Loucy (cell line): ENCODE measurements at regions not wholly inside any gene's neighbourhood (a gene's known extent, or its start where the extent isn't known, plus 50 kb on each side); places are given as distances from the start of the nearest gene placed in this dataset.

ENCODE experiments used
- H2AFZ ChIP-seq: fragments of 200-600 bp; sonication (generic); 2 replicates; pipeline ENCODE4 v1.6.0; 2016; ENCODE audit warnings: antibody characterized with exemption, mild to moderate bottlenecking, low read length, moderate library complexity
- H3F3A ChIP-seq: fragments of 200-600 bp; 2 replicates; pipeline ENCODE4 v1.6.0; 2016; ENCODE audit warnings: antibody characterized with exemption, low read depth, mild to moderate bottlenecking
- H3K27me3 ChIP-seq: fragments of 200-600 bp; sonication (generic); 2 replicates; pipeline ENCODE4 v1.6.1; 2014; ENCODE audit warnings: low read length, mild to moderate bottlenecking; ENCODE audit not compliant: insufficient read depth, poor library complexity, severe bottlenecking
- H3K36me3 ChIP-seq: fragments of 200-600 bp; sonication (generic); 2 replicates; pipeline ENCODE4 v1.6.1; 2016; ENCODE audit warnings: low read length; ENCODE audit not compliant: insufficient read depth
- H3K4me1 ChIP-seq: fragments of 200-600 bp; sonication (generic); 2 replicates; pipeline ENCODE4 v1.5.1; 2014; ENCODE audit warnings: low read length, mild to moderate bottlenecking; ENCODE audit not compliant: insufficient read depth, poor library complexity, severe bottlenecking
- H3K4me2 ChIP-seq: fragments of 200-600 bp; sonication (generic); 2 replicates; pipeline ENCODE4 v1.6.0; 2014; ENCODE audit warnings: antibody characterized with exemption, low read length, low read depth, mild to moderate bottlenecking; ENCODE audit not compliant: poor library complexity, severe bottlenecking
- H3K4me3 ChIP-seq: fragments of 200-600 bp; sonication (generic); 2 replicates; pipeline ENCODE4 v1.5.1; 2014; ENCODE audit warnings: low read length, mild to moderate bottlenecking, mixed read lengths; ENCODE audit not compliant: poor library complexity, severe bottlenecking
- H3K79me2 ChIP-seq: fragments of 200-600 bp; sonication (generic); 2 replicates; pipeline ENCODE4 v1.6.1; 2014; ENCODE audit warnings: low read length; ENCODE audit not compliant: insufficient read depth
- H3K9ac ChIP-seq: fragments of 200-600 bp; sonication (generic); 2 replicates; pipeline ENCODE4 v1.6.0; 2014; ENCODE audit warnings: mild to moderate bottlenecking, low read depth, low read length, moderate library complexity; ENCODE audit not compliant: poor library complexity, severe bottlenecking
- H3K9me2 ChIP-seq: fragments of 200-600 bp; sonication (generic); replicated peaks from 2 replicates; pipeline ENCODE4 v1.6.1; 2016; ENCODE audit warnings: low read depth, low read length, mixed read lengths
- H3K9me3 ChIP-seq: fragments of 200-600 bp; sonication (generic); 2 replicates; pipeline ENCODE4 v1.6.1; 2014; ENCODE audit warnings: mild to moderate bottlenecking, antibody characterized with exemption, low read length, low read depth; ENCODE audit not compliant: insufficient read depth
- H4K20me1 ChIP-seq: fragments of 200-600 bp; sonication (generic); 2 replicates; pipeline ENCODE4 v1.6.0; 2014; ENCODE audit warnings: antibody characterized with exemption, low read length, mild to moderate bottlenecking; ENCODE audit not compliant: insufficient read depth, poor library complexity, severe bottlenecking
- EZH2phosphoT487 ChIP-seq: fragments of 200-600 bp; IDR thresholded peaks from 2 replicates; pipeline ENCODE4 v1.6.1; 2018; ENCODE audit warnings: antibody characterized with exemption, mild to moderate bottlenecking, moderate library complexity, borderline replicate concordance
- TF ChIP-seq, protein P1 (sequence below): fragments of 200-600 bp; sonication (generic); conservative IDR thresholded peaks from 2 replicates; pipeline ENCODE4 v1.5.1; 2014; ENCODE audit warnings: mild to moderate bottlenecking, antibody characterized with exemption, low read length

GRCh38 chr4:26110493-26110892 lies 196.5 kb downstream of the SMIM20 start:
- no peaks in the 10 kb centered on the region for H3F3A ChIP-seq
- no peaks in the 10 kb centered on the region for H3K36me3 ChIP-seq
- H3K4me1 ChIP-seq = no peaks in the 10 kb centered on the region
- no peaks in the 10 kb centered on the region for H3K79me2 ChIP-seq
- H3K9me2 ChIP-seq = no peaks in the 10 kb centered on the region
- no peak overlapping the region for H3K4me3 ChIP-seq
- H4K20me1 ChIP-seq = no peaks in the 10 kb centered on the region
- H2AFZ ChIP-seq = no peak overlapping the region
- peaks cover 7% of the 10 kb centered on the region; the same call in 1 of the 2 replicates for H3K9me3 ChIP-seq
- H3K27me3 ChIP-seq = peaks cover 9% of the 10 kb centered on the region
- no peak for TF ChIP-seq EZH2phosphoT487
- TF ChIP-seq, protein P1, sequence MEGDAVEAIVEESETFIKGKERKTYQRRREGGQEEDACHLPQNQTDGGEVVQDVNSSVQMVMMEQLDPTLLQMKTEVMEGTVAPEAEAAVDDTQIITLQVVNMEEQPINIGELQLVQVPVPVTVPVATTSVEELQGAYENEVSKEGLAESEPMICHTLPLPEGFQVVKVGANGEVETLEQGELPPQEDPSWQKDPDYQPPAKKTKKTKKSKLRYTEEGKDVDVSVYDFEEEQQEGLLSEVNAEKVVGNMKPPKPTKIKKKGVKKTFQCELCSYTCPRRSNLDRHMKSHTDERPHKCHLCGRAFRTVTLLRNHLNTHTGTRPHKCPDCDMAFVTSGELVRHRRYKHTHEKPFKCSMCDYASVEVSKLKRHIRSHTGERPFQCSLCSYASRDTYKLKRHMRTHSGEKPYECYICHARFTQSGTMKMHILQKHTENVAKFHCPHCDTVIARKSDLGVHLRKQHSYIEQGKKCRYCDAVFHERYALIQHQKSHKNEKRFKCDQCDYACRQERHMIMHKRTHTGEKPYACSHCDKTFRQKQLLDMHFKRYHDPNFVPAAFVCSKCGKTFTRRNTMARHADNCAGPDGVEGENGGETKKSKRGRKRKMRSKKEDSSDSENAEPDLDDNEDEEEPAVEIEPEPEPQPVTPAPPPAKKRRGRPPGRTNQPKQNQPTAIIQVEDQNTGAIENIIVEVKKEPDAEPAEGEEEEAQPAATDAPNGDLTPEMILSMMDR = no peak
- H3K9ac ChIP-seq = no peak overlapping the region
- H3K4me2 ChIP-seq = no peak overlapping the region

GRCh38 chr4:26113339-26113940 lies 199.4 kb downstream of the SMIM20 start:
- no peaks in the 10 kb centered on the region for H3K4me1 ChIP-seq
- H3K4me2 ChIP-seq = no peak overlapping the region
- no peak overlapping the region for H2AFZ ChIP-seq
- TF ChIP-seq EZH2phosphoT487 = no peak
- TF ChIP-seq, protein P1 = no peak
- no peaks in the 10 kb centered on the region for H3K9me2 ChIP-seq
- no peaks in the 10 kb centered on the region for H4K20me1 ChIP-seq
- H3F3A ChIP-seq = no peaks in the 10 kb centered on the region
- no peaks in the 10 kb centered on the region for H3K36me3 ChIP-seq
- H3K4me3 ChIP-seq = no peak overlapping the region
- H3K9ac ChIP-seq = no peak overlapping the region
- H3K79me2 ChIP-seq = no peaks in the 10 kb centered on the region
- peaks cover 7% of the 10 kb centered on the region; the same call in 1 of the 2 replicates for H3K9me3 ChIP-seq
- peaks cover 9% of the 10 kb centered on the region for H3K27me3 ChIP-seq

GRCh38 chr4:26116057-26116456 lies 202.0 kb downstream of the SMIM20 start:
- no peak overlapping the region for H3K9ac ChIP-seq
- H3K27me3 ChIP-seq = peaks cover 9% of the 10 kb centered on the region
- H3K9me3 ChIP-seq = peaks cover 7% of the 10 kb centered on the region; the same call in 1 of the 2 replicates
- no peak overlapping the region for H3K4me3 ChIP-seq
- H3K36me3 ChIP-seq = no peaks in the 10 kb centered on the region
- H3K4me2 ChIP-seq = no peak overlapping the region
- no peak overlapping the region for H2AFZ ChIP-seq
- no peaks in the 10 kb centered on the region for H3K4me1 ChIP-seq
- H3K9me2 ChIP-seq = no peaks in the 10 kb centered on the region
- TF ChIP-seq EZH2phosphoT487 = no peak
- TF ChIP-seq, protein P1 = no peak
- no peaks in the 10 kb centered on the region for H3F3A ChIP-seq
- no peaks in the 10 kb centered on the region for H3K79me2 ChIP-seq
- H4K20me1 ChIP-seq = no peaks in the 10 kb centered on the region
